IMR-90 (cell line): ENCODE measurements at regions not wholly inside any gene's neighbourhood (a gene's known extent, or its start where the extent isn't known, plus 50 kb on each side); places are given as distances from the start of the nearest gene placed in this dataset.

Experiments
- CEBPB ChIP-seq: IDR thresholded peaks from 2 replicates; pipeline ENCODE4 v1.6.1; 2012; ENCODE audit warnings: low read depth, low read length, improper control_type of control experiment
- CTCF ChIP-seq: conservative IDR thresholded peaks from 2 replicates; pipeline ENCODE4 v1.5.1; 2012; ENCODE audit warnings: mild to moderate bottlenecking, low read depth, low read length, improper control_type of control experiment
- MAFK ChIP-seq: IDR thresholded peaks from 2 replicates; pipeline ENCODE4 v1.6.1; 2012; ENCODE audit warnings: low read depth, low read length, improper control_type of control experiment
- MAZ ChIP-seq: IDR thresholded peaks from 2 replicates; pipeline ENCODE4 v1.6.1; 2012; ENCODE audit warnings: low read depth, mild to moderate bottlenecking, low read length, improper control_type of control experiment, moderate library complexity, borderline replicate concordance
- MXI1 ChIP-seq: IDR thresholded peaks from 2 replicates; pipeline ENCODE4 v1.6.1; 2012; ENCODE audit warnings: low read depth, mild to moderate bottlenecking, low read length, moderate library complexity, borderline replicate concordance
- NFE2L2 ChIP-seq: fragments of 150-350 bp; IDR thresholded peaks from 2 replicates; pipeline ENCODE4 v1.6.1; 2016; ENCODE audit warnings: low read depth, mild to moderate bottlenecking, low read length
- POLR2A ChIP-seq: IDR thresholded peaks from 2 replicates; pipeline ENCODE4 v1.6.1; 2012; ENCODE audit warnings: mild to moderate bottlenecking, low read depth, low read length
- RCOR1 ChIP-seq: IDR thresholded peaks from 2 replicates; pipeline ENCODE4 v1.6.1; 2012; ENCODE audit warnings: mild to moderate bottlenecking, low read length, improper control_type of control experiment; ENCODE audit not compliant: insufficient replicate concordance
- RFX5 ChIP-seq: IDR thresholded peaks from 2 replicates; pipeline ENCODE4 v1.8.0; 2012; ENCODE audit warnings: low read depth, mild to moderate bottlenecking, low read length, moderate library complexity
- SMC3 ChIP-seq: fragments of 150-350 bp; IDR thresholded peaks from 2 replicates; pipeline ENCODE4 v1.6.1; 2016; ENCODE audit warnings: low read depth, mild to moderate bottlenecking, antibody characterized with exemption, low read length, moderate library complexity

GRCh38 chrX:42900947-42901346, 123.0 kb upstream of the PPP1R2C start:
- TF ChIP-seq CTCF (no peak), POLR2A (no peak), MAZ (no peak), CEBPB (no peak), SMC3 (no peak), RFX5 (no peak), MAFK (no peak), RCOR1 (no peak), NFE2L2 (no peak), MXI1 (no peak)
